ENCODE measurements at regions not wholly inside any gene's neighbourhood (a gene's known extent, or its start where the extent isn't known, plus 50 kb on each side); places are given as distances from the start of the nearest gene placed in this dataset.

DNA sequence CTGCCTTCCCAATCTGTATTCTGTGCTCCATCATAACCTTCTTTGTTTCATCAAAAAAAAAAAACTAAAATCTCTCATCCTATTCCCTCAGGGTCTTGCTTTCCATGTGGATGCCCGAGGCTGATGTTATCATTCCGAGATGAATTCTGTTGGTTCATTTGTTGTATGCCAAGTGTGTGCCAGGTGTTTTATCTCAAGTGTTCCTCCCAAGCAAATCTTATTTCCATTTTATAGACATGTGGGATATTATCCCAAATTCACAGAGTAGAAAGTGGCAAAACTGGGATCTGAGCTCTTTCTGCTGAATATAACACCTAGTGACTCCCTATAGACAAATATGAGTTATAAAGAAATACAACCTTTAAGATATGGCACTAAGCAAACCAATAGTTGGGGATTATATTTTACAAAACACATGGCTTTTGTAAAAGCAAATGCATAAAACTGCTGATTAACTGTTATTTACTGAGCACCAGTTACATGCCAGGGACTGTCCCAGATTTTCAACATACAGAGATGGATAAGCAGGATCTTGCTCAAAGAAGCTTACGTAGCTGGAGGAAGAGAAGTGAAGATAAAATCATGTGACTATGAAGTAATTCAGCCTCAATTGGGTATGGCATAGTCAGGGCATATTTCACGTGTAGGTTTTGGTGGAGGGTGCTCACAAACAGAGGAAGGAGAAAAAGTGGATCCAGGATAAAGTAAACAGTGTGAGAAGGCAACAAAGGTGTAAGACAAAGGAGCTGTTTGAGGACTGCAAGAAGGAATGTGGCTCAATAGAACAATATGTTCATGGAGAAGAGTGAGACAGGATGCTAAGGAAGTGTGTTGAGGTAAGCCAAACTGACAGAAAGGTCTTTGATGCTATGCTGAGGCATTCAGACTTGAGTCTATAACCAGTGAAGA, 143.3 kb upstream of the ADAMTSL1 start:
- H3K27me3 ChIP-seq (replicated peaks; ENCODE audit: control insufficient read depth, insufficient read depth, low read length): no peaks in the 10 kb centered on the region
- no peak for DNase-seq (ENCODE audit: extremely low read depth, insufficient read length)
- H3K36me3 ChIP-seq (ENCODE audit: control insufficient read depth, insufficient read depth, low read length): no peaks in the 10 kb centered on the region
- TF ChIP-seq, protein P1, sequence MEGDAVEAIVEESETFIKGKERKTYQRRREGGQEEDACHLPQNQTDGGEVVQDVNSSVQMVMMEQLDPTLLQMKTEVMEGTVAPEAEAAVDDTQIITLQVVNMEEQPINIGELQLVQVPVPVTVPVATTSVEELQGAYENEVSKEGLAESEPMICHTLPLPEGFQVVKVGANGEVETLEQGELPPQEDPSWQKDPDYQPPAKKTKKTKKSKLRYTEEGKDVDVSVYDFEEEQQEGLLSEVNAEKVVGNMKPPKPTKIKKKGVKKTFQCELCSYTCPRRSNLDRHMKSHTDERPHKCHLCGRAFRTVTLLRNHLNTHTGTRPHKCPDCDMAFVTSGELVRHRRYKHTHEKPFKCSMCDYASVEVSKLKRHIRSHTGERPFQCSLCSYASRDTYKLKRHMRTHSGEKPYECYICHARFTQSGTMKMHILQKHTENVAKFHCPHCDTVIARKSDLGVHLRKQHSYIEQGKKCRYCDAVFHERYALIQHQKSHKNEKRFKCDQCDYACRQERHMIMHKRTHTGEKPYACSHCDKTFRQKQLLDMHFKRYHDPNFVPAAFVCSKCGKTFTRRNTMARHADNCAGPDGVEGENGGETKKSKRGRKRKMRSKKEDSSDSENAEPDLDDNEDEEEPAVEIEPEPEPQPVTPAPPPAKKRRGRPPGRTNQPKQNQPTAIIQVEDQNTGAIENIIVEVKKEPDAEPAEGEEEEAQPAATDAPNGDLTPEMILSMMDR (IDR thresholded peaks at IDR 0.05; ENCODE audit: insufficient read depth, low read length, poor library complexity, severe bottlenecking): no peak
- H3K4me3 ChIP-seq (replicated peaks; ENCODE audit: low read depth, low read length): no peak overlapping the region

GRCh38 chr9:18331310-18331684, 142.7 kb upstream of the ADAMTSL1 start:
- DNase-seq (ENCODE audit: extremely low read depth, insufficient read length): no peak
- Histone ChIP-seq H3K36me3 (ENCODE audit: control insufficient read depth, insufficient read depth, low read length) (no peaks in the 10 kb centered on the region), H3K27me3 (replicated peaks; ENCODE audit: control insufficient read depth, insufficient read depth, low read length) (no peaks in the 10 kb centered on the region), H3K4me3 (replicated peaks; ENCODE audit: low read depth, low read length) (no peak overlapping the region)
- TF ChIP-seq, protein P1 (IDR thresholded peaks at IDR 0.05; ENCODE audit: insufficient read depth, low read length, poor library complexity, severe bottlenecking): no peak

DNA sequence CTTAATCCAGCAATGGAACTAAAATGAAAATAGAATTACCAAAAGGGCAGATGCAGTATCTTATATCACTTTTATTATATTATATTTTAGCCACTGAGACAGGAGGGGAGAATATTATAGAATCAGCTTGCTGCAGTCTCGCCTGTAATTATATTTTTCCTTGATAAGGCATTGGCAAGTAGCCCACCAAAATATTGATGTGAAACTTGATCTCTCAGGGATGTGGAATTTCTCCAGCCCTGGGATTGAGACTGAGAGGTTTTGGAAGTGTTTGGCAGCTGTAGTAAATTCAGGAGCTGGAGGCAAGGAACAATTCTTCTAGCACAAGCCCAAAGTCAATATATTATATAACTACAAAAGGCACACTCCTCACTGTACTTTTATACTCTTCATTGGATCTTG, 142.1 kb upstream of the ADAMTSL1 start:
- no peak for DNase-seq (ENCODE audit: extremely low read depth, insufficient read length)

DNA sequence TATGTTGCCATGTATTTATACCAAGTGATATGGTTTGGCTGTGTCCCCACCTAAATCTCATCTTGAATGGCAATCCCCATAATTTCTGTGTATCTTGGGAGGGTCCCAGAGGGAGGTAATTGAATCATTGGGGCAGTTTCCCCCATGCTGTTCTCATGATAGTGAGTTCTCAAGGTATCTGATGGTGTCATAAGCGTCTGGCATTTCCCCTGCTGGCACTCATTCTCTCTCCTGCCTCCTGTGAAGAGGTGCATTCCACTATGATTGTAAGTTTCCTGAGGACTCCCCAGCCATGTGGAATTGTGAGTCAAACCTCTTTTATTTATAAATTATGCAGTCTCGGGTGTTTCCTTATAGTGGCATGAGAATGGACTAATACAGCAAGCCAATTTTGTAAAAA, 140.8 kb upstream of the ADAMTSL1 start:
- Histone ChIP-seq H3K27me3 (replicated peaks; ENCODE audit: control insufficient read depth, insufficient read depth, low read length) (no peaks in the 10 kb centered on the region), H3K4me3 (replicated peaks; ENCODE audit: low read depth, low read length) (no peak overlapping the region), H3K36me3 (ENCODE audit: control insufficient read depth, insufficient read depth, low read length) (no peaks in the 10 kb centered on the region)
- DNase-seq (ENCODE audit: extremely low read depth, insufficient read length): no peak
- TF ChIP-seq, protein P1 (IDR thresholded peaks at IDR 0.05; ENCODE audit: insufficient read depth, low read length, poor library complexity, severe bottlenecking): no peak

More for the DNA sequence above, 142.1 kb upstream of the ADAMTSL1 start:
- H3K36me3 ChIP-seq (ENCODE audit: control insufficient read depth, insufficient read depth, low read length): no peaks in the 10 kb centered on the region
- H3K27me3 ChIP-seq (replicated peaks; ENCODE audit: control insufficient read depth, insufficient read depth, low read length): no peaks in the 10 kb centered on the region
- H3K4me3 ChIP-seq (replicated peaks; ENCODE audit: low read depth, low read length): no peak overlapping the region
- TF ChIP-seq, protein P1 (IDR thresholded peaks at IDR 0.05; ENCODE audit: insufficient read depth, low read length, poor library complexity, severe bottlenecking): no peak

GRCh38 chr9:18335825-18336224, 138.1 kb upstream of the ADAMTSL1 start:
- H3K27me3 ChIP-seq (replicated peaks; ENCODE audit: control insufficient read depth, insufficient read depth, low read length): no peaks in the 10 kb centered on the region
- no peak overlapping the region for H3K4me3 ChIP-seq (replicated peaks; ENCODE audit: low read depth, low read length)
- TF ChIP-seq, protein P1 (IDR thresholded peaks at IDR 0.05; ENCODE audit: insufficient read depth, low read length, poor library complexity, severe bottlenecking): no peak
- no peak for DNase-seq (ENCODE audit: extremely low read depth, insufficient read length)
- H3K36me3 ChIP-seq (ENCODE audit: control insufficient read depth, insufficient read depth, low read length): no peaks in the 10 kb centered on the region

Measured in GM06990 (cell line).